ENCODE measurements at regions not wholly inside any gene's neighbourhood (a gene's known extent, or its start where the extent isn't known, plus 50 kb on each side); places are given as distances from the start of the nearest gene placed in this dataset.
A peak's percentile ranks its signal among the peaks of the same experiment; 100 is the strongest.

DNA sequence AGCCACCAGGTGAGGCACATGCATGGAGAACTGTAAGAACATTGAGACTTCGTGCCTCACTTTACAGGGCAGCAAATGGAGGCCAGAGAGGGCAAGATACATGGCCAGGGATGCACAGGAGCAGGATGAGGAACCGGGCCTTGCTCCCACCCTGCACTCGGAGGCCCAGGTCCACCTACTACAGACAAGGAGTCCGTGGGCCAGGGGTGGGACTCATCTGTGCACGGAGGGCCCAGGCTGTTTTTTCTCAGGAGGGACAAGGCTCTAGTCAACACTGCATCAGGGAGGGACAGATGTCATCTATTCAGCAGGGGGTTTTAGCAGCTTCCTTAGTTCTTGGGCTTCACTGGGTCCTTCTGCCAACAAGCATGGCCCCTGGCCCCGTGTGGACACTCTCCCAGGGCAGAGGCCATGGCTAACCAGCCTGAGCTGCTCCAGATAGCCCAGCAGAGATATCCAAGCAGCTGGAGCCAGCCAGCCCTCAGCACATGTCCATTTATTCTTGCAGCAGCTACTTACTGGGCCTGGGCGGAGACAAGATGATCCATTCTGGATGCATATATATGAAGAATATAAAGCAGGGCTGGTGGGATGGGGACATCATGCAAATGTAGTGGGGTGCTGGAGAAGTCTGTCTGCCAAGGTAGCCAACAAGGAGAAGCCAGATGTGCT, 134.5 kb upstream of the RET start:
- no peak overlapping the region for H3K4me3 ChIP-seq (ENCODE audit: severe bottlenecking)
- ATAC-seq (ENCODE audit: low read depth) (no peak), DNase-seq (ENCODE audit: low spot score) (peak; percentile 37)
- H3K4me1 ChIP-seq (ENCODE audit: insufficient read depth, poor library complexity, severe bottlenecking) = no peaks in the 10 kb centered on the region
- no peaks in the 10 kb centered on the region for H3K27me3 ChIP-seq (ENCODE audit: insufficient read depth, poor library complexity, severe bottlenecking)
- H3K36me3 ChIP-seq (ENCODE audit: low read depth) = no peaks in the 10 kb centered on the region
- TF ChIP-seq, protein P1, sequence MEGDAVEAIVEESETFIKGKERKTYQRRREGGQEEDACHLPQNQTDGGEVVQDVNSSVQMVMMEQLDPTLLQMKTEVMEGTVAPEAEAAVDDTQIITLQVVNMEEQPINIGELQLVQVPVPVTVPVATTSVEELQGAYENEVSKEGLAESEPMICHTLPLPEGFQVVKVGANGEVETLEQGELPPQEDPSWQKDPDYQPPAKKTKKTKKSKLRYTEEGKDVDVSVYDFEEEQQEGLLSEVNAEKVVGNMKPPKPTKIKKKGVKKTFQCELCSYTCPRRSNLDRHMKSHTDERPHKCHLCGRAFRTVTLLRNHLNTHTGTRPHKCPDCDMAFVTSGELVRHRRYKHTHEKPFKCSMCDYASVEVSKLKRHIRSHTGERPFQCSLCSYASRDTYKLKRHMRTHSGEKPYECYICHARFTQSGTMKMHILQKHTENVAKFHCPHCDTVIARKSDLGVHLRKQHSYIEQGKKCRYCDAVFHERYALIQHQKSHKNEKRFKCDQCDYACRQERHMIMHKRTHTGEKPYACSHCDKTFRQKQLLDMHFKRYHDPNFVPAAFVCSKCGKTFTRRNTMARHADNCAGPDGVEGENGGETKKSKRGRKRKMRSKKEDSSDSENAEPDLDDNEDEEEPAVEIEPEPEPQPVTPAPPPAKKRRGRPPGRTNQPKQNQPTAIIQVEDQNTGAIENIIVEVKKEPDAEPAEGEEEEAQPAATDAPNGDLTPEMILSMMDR (IDR thresholded peaks at IDR 0.05; ENCODE audit: poor library complexity, severe bottlenecking) = no peak
- H3K9me3 ChIP-seq (ENCODE audit: severe bottlenecking) = no peaks in the 10 kb centered on the region
- H3K27ac ChIP-seq (ENCODE audit: poor library complexity, severe bottlenecking) = no peak overlapping the region

DNA sequence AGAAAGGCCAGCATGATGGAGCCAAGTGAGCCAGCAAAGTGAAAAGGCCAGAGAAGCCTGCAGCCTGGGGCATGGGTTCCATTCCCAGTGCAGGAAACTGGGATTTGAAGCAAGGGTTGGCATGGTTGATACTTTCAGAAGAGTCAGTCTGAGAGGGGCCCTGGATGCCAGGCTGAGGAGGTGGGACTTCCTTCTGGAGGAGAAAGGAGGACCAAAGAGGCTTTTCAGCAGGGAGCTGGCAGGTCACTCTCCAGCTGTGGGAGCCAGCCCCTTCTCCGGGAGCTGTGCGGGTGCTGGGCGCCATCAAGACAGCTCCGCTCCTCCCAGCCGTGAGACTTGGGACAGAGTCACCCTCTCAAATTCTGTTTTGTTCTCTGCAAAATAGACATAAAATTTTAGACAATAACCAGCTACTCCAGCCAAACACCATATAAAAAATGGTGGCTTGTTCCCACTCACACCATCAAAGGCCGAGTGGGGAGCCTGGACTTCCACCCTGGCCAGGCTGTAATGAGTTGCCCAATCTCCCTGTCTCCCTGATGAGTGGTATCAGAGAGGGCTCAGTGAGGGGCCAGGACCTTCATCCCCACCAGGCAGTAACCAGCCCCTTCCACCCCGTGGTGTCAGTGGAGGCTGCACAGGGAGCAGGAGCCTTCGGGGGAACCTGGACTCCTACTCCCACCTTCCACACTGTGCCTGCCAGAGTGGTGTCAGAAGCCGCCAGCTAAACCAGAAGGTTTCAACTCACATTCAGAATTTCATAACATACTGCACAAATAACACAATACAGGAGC, 133.6 kb upstream of the RET start:
- TF ChIP-seq, protein P1 (IDR thresholded peaks at IDR 0.05; ENCODE audit: poor library complexity, severe bottlenecking) = no peak
- no peaks in the 10 kb centered on the region for H3K36me3 ChIP-seq (ENCODE audit: low read depth)
- ATAC-seq (ENCODE audit: low read depth) (no peak), DNase-seq (ENCODE audit: low spot score) (peak; percentile 21)
- H3K4me1 ChIP-seq (ENCODE audit: insufficient read depth, poor library complexity, severe bottlenecking) = no peaks in the 10 kb centered on the region
- H3K4me3 ChIP-seq (ENCODE audit: severe bottlenecking) = no peak overlapping the region
- H3K9me3 ChIP-seq (ENCODE audit: severe bottlenecking) = no peaks in the 10 kb centered on the region
- H3K27ac ChIP-seq (ENCODE audit: poor library complexity, severe bottlenecking) = no peak overlapping the region
- no peaks in the 10 kb centered on the region for H3K27me3 ChIP-seq (ENCODE audit: insufficient read depth, poor library complexity, severe bottlenecking)

DNA sequence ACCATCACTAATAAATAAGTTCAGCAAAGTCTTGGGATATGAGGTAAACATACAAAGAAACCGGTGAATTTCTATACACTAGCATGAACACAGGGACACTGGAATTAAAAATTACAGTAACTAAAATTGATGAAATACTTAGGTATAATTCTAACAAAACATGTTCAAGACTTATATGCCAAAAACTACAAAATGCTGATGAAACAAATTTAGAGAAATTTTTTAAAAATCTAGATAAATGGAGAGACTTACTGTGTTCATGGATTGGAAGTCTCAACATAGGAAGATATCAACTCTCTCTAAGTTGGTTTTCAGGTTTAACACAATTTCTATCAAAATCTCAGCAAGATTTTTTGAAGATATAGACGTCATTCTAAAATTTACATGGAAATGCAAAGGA, 128.8 kb upstream of the RET start:
- H3K4me1 ChIP-seq (ENCODE audit: insufficient read depth, poor library complexity, severe bottlenecking) = no peaks in the 10 kb centered on the region
- H3K9me3 ChIP-seq (ENCODE audit: severe bottlenecking) = no peaks in the 10 kb centered on the region
- DNase-seq (ENCODE audit: low spot score) = no peak
- H3K27me3 ChIP-seq (ENCODE audit: insufficient read depth, poor library complexity, severe bottlenecking) = peaks cover 9% of the 10 kb centered on the region
- TF ChIP-seq, protein P1 (IDR thresholded peaks at IDR 0.05; ENCODE audit: poor library complexity, severe bottlenecking) = no peak
- no peak overlapping the region for H3K27ac ChIP-seq (ENCODE audit: poor library complexity, severe bottlenecking)
- no peaks in the 10 kb centered on the region for H3K36me3 ChIP-seq (ENCODE audit: low read depth)
- ATAC-seq (ENCODE audit: low read depth) = no peak
- H3K4me3 ChIP-seq (ENCODE audit: severe bottlenecking) = no peak overlapping the region

DNA sequence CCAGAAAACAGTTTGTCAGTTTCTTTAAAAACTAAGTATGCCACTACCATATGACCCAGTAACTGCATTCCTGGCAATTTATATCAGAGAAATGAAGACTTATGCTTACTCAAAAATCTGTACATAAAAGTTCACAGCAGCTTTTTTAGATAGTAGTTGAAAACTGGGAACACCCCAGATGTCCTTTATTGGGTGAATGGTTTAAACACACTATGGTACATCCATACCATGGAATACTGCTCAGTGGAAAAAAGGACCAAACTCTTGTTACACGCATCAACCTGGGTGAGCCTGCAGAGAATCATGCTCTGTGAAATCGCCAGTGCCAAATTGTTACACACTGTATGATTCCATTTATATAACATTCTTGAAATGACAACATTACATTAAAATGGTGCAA, 127.6 kb upstream of the RET start:
- Histone ChIP-seq H3K9me3 (ENCODE audit: severe bottlenecking) (no peaks in the 10 kb centered on the region), H3K27me3 (ENCODE audit: insufficient read depth, poor library complexity, severe bottlenecking) (peaks cover 9% of the 10 kb centered on the region), H3K36me3 (ENCODE audit: low read depth) (no peaks in the 10 kb centered on the region), H3K4me3 (ENCODE audit: severe bottlenecking) (no peak overlapping the region), H3K27ac (ENCODE audit: poor library complexity, severe bottlenecking) (no peak overlapping the region), H3K4me1 (ENCODE audit: insufficient read depth, poor library complexity, severe bottlenecking) (no peaks in the 10 kb centered on the region)
- ATAC-seq (ENCODE audit: low read depth) (no peak), DNase-seq (ENCODE audit: low spot score) (no peak)
- TF ChIP-seq, protein P1 (IDR thresholded peaks at IDR 0.05; ENCODE audit: poor library complexity, severe bottlenecking) = no peak

Measured in RWPE2 (cell line).